NCI-H2081 treated with DMSO at 0.1 percent for 48 hours (cell line): ENCODE measurements at regions not wholly inside any gene's neighbourhood (a gene's known extent, or its start where the extent isn't known, plus 50 kb on each side); places are given as distances from the start of the nearest gene placed in this dataset.

Experiments used
- DNase-seq: peaks from one replicate; lab custom pipeline; 2025; lab: John Stamatoyannopoulos, UW

- no peak for DNase-seq
Measured at GRCh38 chr3:96712792-96713191, 101.6 kb upstream of the EPHA6 start.

- no peak for DNase-seq
Measured at GRCh38 chr3:96719921-96720320, 94.5 kb upstream of the EPHA6 start.

GRCh38 chr3:96731031-96731430 is 83.4 kb upstream of the EPHA6 start:
- DNase-seq: no peak

DNA sequence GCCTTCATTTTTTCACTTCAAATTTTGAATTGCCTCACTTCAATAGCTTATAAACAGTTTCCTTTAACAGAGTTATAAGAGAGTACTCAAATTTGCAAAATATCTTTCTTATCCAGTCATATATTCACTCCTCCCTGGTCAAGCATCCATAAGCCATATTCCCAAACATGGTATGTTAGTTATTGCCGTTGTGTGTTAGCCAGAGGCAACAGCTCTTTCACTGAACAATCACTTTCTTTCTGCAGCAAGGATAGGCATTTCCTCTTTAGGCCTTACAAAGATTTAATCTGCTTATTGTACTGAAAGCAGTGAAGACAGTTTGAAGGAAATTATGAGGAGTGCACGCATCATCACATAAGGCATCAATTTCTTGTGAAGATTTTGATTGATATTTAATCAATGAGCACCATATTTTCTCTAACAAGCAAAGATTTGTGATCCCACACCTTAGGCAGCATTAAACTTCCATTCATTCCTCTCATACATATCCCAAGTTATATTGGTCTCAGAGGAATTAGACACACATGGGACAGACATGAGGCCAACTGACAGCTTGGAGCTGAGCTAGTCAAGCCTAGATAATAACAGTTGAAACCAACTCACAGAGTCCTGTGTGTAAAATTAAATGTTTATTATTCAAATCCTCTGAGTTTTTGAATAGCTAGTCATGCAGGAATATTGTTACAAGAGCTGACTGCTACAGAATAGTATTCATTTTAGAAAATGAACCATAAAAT is 80.0 kb upstream of the EPHA6 start:
- DNase-seq: no peak

GRCh38 chr3:96748139-96748538 is 66.3 kb upstream of the EPHA6 start:
- DNase-seq: no peak

GRCh38 chr3:96750094-96750767 is 64.2 kb upstream of the EPHA6 start:
- DNase-seq: no peak

- DNase-seq: no peak
Measured at GRCh38 chr3:96753124-96753523, 61.3 kb upstream of the EPHA6 start.

- DNase-seq: no peak
Measured at GRCh38 chr3:96754128-96754527, 60.3 kb upstream of the EPHA6 start.

DNA sequence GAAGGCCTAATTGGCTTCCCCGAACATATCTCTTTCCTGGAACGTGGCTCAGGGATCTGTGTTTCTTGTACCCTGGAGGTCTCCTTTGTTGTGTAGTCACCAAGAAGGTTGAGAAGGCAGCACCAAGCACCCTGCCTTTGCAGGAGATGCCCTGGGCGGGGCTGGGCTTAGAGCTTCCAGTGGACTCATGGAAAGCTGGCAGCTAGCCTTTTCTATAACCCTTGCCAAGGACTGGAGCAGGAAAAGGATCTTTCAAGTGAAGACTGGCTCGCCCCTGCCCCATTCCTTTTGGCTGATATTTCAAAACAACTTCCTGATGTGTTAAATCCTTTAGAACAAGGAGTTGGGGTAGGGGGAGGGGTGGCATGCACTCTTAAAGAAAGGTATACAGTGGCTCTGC is 58.9 kb upstream of the EPHA6 start:
- no peak for DNase-seq

GRCh38 chr3:96756516-96756915 is 57.9 kb upstream of the EPHA6 start:
- DNase-seq: no peak

GRCh38 chr3:96760956-96761355 is 53.4 kb upstream of the EPHA6 start:
- no peak for DNase-seq
